Activated CD4-positive, alpha-beta T cell treated with anti-CD3 and anti-CD28 coated beads for 48 hours (primary cell): ENCODE measurements at regions not wholly inside any gene's neighbourhood (a gene's known extent, or its start where the extent isn't known, plus 50 kb on each side); places are given as distances from the start of the nearest gene placed in this dataset.

Source experiments
- DNase-seq: peaks from one replicate; pipeline ENCODE4 v3.0.0-alpha.2; 2020

DNA sequence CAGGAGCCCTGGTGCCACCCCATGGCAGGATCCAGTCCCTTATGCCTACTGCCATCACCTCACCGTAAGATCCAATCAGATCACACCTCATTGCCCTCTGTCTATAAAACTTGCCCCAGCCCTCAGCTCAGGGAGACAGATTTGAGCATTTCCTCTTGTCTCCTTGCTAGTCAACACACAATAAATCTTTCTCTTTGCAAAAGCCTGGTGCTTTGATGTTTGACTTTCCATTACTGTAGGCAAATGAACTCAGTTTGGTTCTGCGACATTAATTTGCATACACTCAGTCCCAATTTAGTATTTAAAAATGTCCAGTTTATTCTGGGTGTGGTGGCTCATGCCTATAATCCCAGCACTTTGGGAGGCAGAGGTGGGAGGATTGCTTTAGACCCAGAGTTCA is 188.4 kb downstream of the AEBP2 start:
- no peak for DNase-seq

DNA sequence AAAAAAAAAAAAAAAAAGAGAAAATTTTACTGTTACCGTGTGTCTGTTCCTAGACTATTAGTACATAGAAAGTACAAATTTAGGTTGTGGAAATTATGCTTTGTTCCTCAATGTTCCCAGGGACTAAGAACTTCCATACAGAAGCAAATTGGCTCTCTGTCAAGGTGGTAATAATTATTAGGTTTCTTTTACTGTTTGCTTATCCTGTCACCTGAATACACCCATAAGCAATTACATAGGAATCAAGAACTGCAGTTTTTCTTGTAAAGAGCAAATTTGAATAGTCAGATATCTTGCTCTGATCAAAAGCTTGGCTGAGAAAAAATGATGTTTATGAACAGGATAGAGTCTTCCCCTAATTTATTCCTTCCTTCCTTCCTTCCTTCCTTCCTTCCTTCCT is 191.2 kb downstream of the AEBP2 start:
- no peak for DNase-seq

- DNase-seq = no peak
Measured at GRCh38 chr12:19633194-19633593, 193.9 kb downstream of the AEBP2 start.

DNA sequence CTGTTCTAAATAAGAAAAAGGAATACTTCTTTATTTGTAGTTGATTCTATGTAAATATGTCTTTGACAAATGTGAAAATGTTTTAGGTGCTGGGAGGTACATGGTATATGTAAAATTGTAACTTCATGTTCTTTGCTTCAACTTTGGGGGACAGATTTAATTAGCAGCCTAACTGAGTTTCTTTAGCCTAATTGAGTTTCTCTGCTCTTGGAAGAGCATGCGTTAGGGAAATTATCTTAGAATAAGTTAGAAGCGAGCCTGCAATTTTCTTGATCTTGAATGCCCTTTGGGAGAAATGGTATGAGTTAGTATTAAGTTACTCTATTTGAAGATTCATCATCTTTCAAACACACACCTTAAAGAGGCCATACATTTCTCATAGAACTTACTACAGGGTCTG is 194.3 kb downstream of the AEBP2 start:
- no peak for DNase-seq

DNA sequence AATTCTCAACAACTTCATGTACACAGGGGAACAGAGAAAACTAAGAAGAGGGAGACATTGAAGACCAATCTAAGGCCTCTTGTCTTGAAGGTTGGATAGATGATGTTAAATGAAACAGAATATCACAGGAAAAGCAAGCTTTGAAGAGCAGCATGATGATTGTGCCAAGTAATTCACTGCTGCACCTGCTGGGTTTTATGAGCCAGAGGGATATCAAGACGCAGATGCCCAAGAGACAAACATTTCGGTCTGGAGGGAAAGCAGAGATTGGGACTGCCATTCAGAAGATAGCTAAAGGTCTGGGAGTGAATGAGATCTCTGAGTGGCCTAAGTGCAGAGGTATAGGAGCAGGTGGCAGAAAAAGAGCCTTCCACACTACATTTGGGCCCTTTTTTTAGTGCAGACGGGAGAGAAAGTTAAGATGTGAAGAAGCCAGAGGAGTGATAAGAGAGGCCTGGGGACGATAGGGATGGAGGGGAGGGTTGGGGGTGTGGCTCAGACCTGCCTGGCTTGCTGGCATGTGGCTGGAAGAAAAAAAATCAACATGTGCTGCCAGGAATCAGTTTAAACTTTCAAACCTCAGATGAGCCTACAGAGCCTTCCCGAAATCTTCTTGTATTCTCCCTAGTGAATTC is 200.6 kb downstream of the AEBP2 start:
- DNase-seq = no peak

DNA sequence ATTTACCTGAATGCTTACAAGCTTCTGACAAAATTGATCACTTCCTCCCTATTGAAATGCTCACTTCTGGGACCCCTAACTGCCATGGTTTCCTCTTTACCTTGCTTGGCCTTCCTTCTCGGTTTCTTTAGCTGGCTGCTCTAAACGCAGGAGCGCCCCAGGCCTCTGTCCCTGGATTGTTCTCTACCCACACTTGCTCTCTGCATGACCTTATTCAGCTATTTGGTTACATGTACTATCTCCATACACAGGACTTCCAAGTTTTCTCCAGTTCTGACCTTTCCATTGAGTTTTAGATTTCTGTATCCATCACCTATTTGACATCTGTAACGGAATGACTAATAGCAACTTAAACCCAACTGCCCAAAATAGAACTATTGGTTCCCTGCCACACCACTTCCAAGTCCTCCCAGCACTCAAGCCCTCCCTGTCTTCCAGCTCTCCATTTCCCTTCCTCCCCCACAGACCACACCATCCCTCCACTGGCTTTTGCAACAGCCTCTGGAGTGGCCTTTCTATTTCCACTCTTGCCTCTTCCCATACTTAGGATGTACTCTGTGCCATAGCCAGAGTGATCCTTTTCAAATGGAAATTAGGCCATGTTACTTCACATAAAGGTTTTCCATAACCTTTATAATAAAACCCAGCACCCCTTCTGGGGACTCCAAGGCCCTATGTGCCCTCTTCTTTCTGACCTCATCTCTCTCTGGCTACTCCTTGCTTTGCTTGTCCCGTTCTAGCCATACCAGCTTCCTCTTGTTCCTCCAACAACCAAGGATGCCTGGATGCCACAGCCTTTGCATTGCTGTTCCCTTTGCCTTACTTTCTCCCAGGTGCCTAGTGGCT is 202.2 kb downstream of the AEBP2 start:
- DNase-seq = no peak

DNA sequence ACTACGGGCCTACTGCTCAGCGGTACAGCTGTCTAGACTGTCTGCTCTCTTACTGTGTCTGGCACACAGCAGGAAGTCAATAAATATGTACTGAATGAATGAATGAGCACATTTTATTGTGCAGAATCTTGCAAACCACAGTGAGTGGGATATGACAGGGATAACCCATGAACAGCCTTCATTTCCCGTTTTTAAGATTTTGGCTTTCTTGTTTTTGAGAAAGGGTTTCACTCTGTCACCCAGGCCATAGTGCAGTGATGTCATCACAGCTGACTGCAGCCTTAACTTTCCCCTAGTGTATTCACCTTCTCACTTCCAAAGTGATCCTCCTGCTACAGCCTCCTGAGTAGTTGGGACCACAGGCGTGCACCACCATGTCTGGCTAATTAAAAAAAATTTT is 203.1 kb downstream of the AEBP2 start:
- no peak for DNase-seq

DNA sequence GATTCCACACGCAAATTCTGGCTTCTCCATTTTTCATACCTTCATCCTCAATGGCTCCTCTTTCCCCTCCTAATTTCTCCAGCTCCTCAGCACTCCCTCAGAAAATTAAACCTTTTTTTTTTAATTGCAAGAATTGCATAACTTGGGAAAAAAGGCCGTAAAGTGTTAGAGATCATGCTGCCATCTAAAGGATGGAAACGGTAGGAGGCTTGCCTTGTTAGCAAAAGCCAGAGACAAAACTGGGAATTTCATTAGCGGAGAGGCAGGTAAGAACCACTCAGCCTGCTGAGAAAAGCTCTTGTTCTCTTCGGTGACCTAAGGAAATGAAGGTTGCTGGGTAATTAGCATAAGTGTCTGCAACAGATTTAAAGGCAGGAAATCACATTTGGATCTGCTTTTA is 204.3 kb downstream of the AEBP2 start:
- no peak for DNase-seq

GRCh38 chr12:19644571-19644970 is 205.3 kb downstream of the AEBP2 start:
- no peak for DNase-seq

DNA sequence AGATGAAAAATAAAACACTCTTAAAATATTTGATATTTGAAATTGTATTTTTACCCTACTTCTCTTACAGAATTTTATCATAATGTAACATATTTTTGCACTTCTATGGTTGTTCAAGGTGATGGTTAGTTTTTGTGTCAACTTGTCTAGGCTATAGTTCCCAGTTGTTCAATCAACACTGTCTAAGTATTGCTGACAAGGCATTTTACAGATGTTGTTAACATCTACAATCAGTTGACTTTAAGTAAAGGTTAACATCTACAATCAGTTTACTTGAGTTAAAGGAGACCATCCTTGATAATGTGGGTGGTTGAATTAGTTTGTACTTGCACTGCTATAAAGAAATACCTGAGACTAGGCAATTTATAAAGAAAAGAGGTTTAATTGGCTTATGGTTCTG is 206.5 kb downstream of the AEBP2 start:
- no peak for DNase-seq

DNA sequence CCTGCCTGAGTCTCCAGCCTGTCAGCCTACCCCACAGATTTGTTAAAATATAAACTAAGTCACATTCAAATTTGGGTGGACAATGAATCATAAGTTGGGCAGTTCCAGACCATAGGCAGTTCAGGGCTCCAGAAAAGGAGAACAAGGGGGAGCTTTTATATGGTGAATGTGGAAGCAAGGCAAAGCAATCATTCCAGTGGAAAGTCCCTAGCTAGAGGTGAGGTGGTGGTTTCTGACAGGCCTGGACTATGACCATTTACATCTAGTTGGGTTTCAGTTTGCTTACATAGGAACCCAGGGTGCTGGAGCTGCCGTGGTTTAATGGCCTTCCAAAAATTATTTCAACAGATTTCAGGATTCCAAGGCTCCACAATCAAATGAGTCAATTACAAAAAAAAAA is 207.3 kb downstream of the AEBP2 start:
- DNase-seq = no peak

DNA sequence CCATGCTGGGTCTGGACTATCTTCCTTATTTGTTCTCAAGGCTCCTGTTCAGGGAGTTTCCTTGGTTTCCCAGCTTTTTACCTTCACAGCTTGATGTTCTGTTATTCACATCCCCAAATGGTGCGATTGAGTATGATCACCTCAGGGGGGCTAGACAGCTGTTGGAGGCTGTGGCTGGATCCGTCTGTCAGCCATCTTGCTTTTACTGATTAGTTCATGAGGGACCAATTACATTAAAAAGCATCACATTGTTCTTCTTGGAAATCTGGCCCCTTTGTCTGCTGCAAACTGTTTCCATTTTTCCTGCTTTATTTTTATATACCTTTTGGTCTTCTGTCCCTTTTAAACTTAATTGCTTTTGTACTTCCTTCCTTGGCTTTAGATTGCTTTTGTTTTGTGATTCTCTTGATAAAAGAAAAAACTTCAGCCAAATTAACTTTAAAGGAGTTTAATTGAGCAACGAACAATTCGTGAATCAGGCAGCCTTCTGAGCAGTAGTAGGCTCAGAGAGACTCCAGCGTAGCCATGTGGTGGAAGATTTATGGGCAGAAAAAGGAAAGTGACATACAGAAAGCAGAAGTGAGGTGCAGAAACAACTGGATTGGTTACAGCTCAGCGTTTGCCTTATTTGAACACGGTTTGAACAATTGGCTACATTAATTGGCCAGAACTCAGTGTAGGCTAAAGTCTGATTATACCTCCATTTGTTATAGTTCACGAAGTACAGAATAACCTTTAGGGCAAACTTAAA is 208.7 kb downstream of the AEBP2 start:
- DNase-seq = no peak

DNA sequence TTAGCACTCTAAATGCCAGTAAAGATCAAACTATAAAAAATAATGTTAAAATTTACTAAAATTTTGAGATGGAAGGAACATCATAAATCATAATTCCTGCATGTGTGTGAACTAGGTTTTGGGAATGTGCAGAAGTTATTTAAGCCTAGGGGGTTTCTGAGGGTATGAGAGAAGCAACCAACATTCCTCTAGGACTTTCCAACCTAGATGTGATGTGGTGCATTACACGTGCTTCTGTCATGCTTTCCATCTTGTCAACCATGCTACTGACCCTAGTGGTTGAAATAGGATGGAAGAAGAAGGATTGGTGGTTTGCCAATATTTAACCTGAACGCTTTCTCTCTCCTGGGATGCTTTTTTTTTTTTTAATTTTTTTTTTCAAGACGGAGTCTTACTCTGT is 209.3 kb downstream of the AEBP2 start:
- DNase-seq = no peak

- DNase-seq = no peak
Measured at GRCh38 chr12:19652386-19652785, 213.1 kb downstream of the AEBP2 start.

GRCh38 chr12:19654650-19655376 is 215.5 kb downstream of the AEBP2 start:
- no peak for DNase-seq

DNA sequence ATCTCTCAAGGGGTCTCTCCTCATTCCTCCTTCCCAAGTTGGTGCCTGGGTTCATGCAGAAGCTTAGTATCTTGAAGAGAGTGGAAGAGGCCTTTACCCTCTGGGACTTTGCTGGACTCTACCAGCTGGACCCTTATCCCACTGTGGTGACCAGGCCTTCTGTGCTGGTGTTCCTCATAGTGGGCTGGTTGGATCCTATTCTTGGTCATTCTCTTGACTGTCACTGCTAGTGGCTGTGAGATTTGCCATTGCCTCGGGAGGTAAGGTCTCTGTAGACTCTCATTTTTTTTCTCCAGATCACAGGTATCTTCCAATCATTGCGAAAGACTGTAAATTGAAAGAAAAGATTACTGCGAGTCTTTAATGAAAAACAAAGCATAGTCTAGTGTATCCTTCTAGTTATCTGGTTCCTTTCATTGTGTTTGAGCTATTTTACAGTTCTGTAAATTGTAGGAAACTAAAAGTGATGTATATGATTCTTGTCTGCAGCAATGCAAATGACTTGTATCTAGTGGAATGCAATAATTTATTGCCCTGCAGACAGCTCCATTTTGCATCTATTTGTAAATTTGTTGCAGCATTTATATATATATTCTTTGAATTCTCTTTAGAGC is 217.9 kb downstream of the AEBP2 start:
- DNase-seq = no peak

DNA sequence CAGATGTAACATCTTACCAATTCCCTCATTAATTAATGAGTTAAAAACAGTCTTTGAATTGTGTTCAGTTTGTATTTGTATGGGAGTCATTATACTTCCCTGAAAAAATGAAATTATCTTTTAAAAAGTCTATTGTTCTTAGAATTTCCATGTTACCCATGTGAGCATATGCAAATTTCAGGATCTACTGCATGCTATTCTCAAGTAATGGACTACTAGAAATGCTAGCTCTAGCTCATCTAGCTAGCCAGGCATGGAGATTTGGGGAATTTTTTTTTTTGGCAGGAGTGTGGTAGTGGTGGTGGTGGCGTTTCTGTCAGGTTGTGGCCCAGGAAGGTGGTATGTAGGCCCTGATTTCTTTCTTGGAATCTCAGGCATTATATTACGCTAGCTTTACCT is 218.4 kb downstream of the AEBP2 start:
- no peak for DNase-seq

- no peak for DNase-seq
Measured at GRCh38 chr12:19659086-19659485, 219.8 kb downstream of the AEBP2 start.

- no peak for DNase-seq
Measured at GRCh38 chr12:19659501-19659900, 220.2 kb downstream of the AEBP2 start.

- no peak for DNase-seq
Measured at GRCh38 chr12:19665121-19665900, 226.0 kb downstream of the AEBP2 start.

GRCh38 chr12:19666070-19666469 is 226.8 kb downstream of the AEBP2 start:
- no peak for DNase-seq

- DNase-seq = no peak
Measured at GRCh38 chr12:19669793-19670192, 230.5 kb downstream of the AEBP2 start.
